Erythroblast (primary cell): ENCODE measurements at regions not wholly inside any gene's neighbourhood (a gene's known extent, or its start where the extent isn't known, plus 50 kb on each side); places are given as distances from the start of the nearest gene placed in this dataset.
"Not testable (repeated sequence)": the region's sequence is repeated elsewhere in the genome, so short reads cannot be mapped to it uniquely, and the experiment has no call there.

Experiments
- DNase-seq, 2 experiments: peaks; one replicate each; lab custom pipeline; 2025; lab: John Stamatoyannopoulos, UW
- GATA1 ChIP-seq: IDR thresholded peaks from 2 replicates; pipeline ENCODE4 v1.6.1; 2011; ENCODE audit warnings: low read depth, mild to moderate bottlenecking, control low read depth, low read length, moderate library complexity
- POLR2A ChIP-seq: IDR thresholded peaks from 2 replicates; pipeline ENCODE4 v1.6.1; 2011; ENCODE audit warnings: mild to moderate bottlenecking, low read length

- DNase-seq, result peak; percentile 52 to 55
These were observed 237.3 kb downstream of the S1PR1 start for GRCh38 chr1:101474039-101474665.

GRCh38 chr1:101476541-101476940 is 239.7 kb downstream of the S1PR1 start:
- DNase-seq, result no peak
- TF ChIP-seq POLR2A (no peak), GATA1 (no peak)

More at GRCh38 chr1:101474039-101474665, 237.3 kb downstream of the S1PR1 start:
- TF ChIP-seq GATA1, result no peak

GRCh38 chr1:101479945-101480344 is 243.1 kb downstream of the S1PR1 start:
- no peak for DNase-seq
- TF ChIP-seq GATA1 (no peak), POLR2A (no peak)

GRCh38 chr1:101482306-101482705 is 245.5 kb downstream of the S1PR1 start:
- TF ChIP-seq POLR2A, result no peak
- no peak for TF ChIP-seq GATA1
- no peak for DNase-seq

GRCh38 chr1:101483982-101484688 is 247.3 kb downstream of the S1PR1 start:
- TF ChIP-seq GATA1 (no peak), POLR2A (no peak)
- DNase-seq, result no peak

- no peak for DNase-seq
- TF ChIP-seq POLR2A, result no peak
- TF ChIP-seq GATA1, result no peak
These were observed 248.0 kb downstream of the S1PR1 start for GRCh38 chr1:101484689-101485338.

- TF ChIP-seq POLR2A, result no peak
- TF ChIP-seq GATA1, result no peak
- DNase-seq, result no peak
These were observed 248.9 kb downstream of the S1PR1 start for GRCh38 chr1:101485712-101486111.

GRCh38 chr1:101492144-101492543 is 255.3 kb downstream of the S1PR1 start:
- not testable (repeated sequence) for DNase-seq

- DNase-seq, result not testable (repeated sequence)
These were observed 257.1 kb downstream of the S1PR1 start for GRCh38 chr1:101493920-101494319.

GRCh38 chr1:101496109-101496508 is 259.3 kb downstream of the S1PR1 start:
- TF ChIP-seq GATA1 (no peak), POLR2A (no peak)
- DNase-seq, result no peak

GRCh38 chr1:101497881-101498559 is 261.2 kb downstream of the S1PR1 start:
- TF ChIP-seq GATA1 (no peak), POLR2A (no peak)
- no peak for DNase-seq

GRCh38 chr1:101504106-101504505 is 267.3 kb downstream of the S1PR1 start:
- DNase-seq, result not testable (repeated sequence)

- not testable (repeated sequence) for DNase-seq
These were observed 268.4 kb downstream of the S1PR1 start for GRCh38 chr1:101505240-101505639.

GRCh38 chr1:101506541-101507164 is 269.8 kb downstream of the S1PR1 start:
- DNase-seq, result peak; percentile 33 to 66

More at GRCh38 chr1:101506541-101507164, 269.8 kb downstream of the S1PR1 start:
- TF ChIP-seq POLR2A (no peak), GATA1 (no peak)
